ENCODE measurements at regions not wholly inside any gene's neighbourhood (a gene's known extent, or its start where the extent isn't known, plus 50 kb on each side); places are given as distances from the start of the nearest gene placed in this dataset.
"Not testable (repeated sequence)": the region's sequence is repeated elsewhere in the genome, so short reads cannot be mapped to it uniquely, and the experiment has no call there.

DNA sequence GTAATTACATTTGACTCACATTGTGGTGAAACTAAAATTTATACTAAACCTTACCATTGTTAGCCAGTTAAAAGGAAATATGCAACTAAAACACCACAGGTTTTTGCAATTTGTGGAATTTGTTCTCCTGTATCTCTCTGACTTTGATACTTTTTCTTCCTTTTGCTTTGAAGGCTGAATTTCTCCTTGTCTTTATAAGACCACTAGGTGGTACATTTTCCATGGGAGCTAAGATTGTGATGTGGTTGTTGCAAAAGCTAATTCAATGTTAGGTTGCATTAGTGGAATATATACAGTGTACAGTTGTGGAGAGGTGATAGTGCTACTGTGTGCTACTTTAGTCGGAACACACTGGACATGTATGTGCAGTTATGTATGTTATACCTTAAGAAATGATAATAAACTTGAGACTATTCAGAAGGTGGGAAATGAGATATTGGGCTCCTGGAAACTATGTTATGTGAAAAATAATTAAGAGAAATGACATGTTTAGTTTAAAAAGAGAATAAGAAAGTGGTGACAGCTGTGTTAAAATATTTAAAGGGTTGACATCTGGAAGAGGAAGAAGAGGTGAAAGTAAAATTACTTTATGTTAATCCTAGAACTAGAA, 70.3 kb downstream of the ARL9 start:
- FAIRE-seq, result peak; percentile 96

- FAIRE-seq, result not testable (repeated sequence)
Observed at GRCh38 chr4:56592417-56592816, 86.8 kb downstream of the ARL9 start.

Data from islet of Langerhans (tissue), 1 donor.